ENCODE measurements at regions not wholly inside any gene's neighbourhood (a gene's known extent, or its start where the extent isn't known, plus 50 kb on each side); places are given as distances from the start of the nearest gene placed in this dataset.

GRCh38 chr18:47390410-47391024 lies 139.1 kb upstream of the SKOR2 start:
- no peak overlapping the region for H3K9ac ChIP-seq (ENCODE audit: low read length)
- no peaks in the 10 kb centered on the region for H3K79me2 ChIP-seq (ENCODE audit: low read length)
- H2AFZ ChIP-seq (ENCODE audit: low read depth, low read length): no peak overlapping the region
- no peak overlapping the region for H3K4me2 ChIP-seq (ENCODE audit: low read length)
- H4K20me1 ChIP-seq (ENCODE audit: insufficient read depth, low read length): no peaks in the 10 kb centered on the region
- TF ChIP-seq EZH2phosphoT487 (IDR thresholded peaks at IDR 0.05; ENCODE audit: low read depth) (no peak), CTCF (IDR thresholded peaks at IDR 0.05; ENCODE audit: low read depth, low read length) (no peak)
- no peak overlapping the region for H3K4me3 ChIP-seq (ENCODE audit: low read length)
- no peaks in the 10 kb centered on the region for H3K9me3 ChIP-seq (ENCODE audit: insufficient read depth, low read length)
- H3K36me3 ChIP-seq (replicated peaks; ENCODE audit: low read depth, low read length): no peaks in the 10 kb centered on the region
- peaks cover 15% of the 10 kb centered on the region; the same call in 1 of the 2 replicates for H3K27me3 ChIP-seq (ENCODE audit: low read depth, low read length)
- no peaks in the 10 kb centered on the region for H3K4me1 ChIP-seq (ENCODE audit: low read length)
- H3K27ac ChIP-seq (ENCODE audit: low read length): no peak overlapping the region

- TF ChIP-seq EZH2phosphoT487 (IDR thresholded peaks at IDR 0.05; ENCODE audit: low read depth) (no peak), CTCF (IDR thresholded peaks at IDR 0.05; ENCODE audit: low read depth, low read length) (no peak)
- Histone ChIP-seq H3K4me1 (ENCODE audit: low read length) (no peaks in the 10 kb centered on the region), H3K4me3 (ENCODE audit: low read length) (no peak overlapping the region)
These were observed 137.8 kb upstream of the SKOR2 start for GRCh38 chr18:47389210-47389609.

GRCh38 chr18:47387864-47388263 lies 136.4 kb upstream of the SKOR2 start:
- H3K27me3 ChIP-seq (ENCODE audit: low read depth, low read length): 0 out of 2 replicates have a peak, but pooled peaks cover 8% of the 10 kb centered on the region
- H3K4me2 ChIP-seq (ENCODE audit: low read length): no peak overlapping the region
- TF ChIP-seq CTCF (IDR thresholded peaks at IDR 0.05; ENCODE audit: low read depth, low read length): no peak
- TF ChIP-seq EZH2phosphoT487 (IDR thresholded peaks at IDR 0.05; ENCODE audit: low read depth): no peak
- H2AFZ ChIP-seq (ENCODE audit: low read depth, low read length): no peak overlapping the region
- H3K36me3 ChIP-seq (replicated peaks; ENCODE audit: low read depth, low read length): no peaks in the 10 kb centered on the region
- H3K79me2 ChIP-seq (ENCODE audit: low read length): no peaks in the 10 kb centered on the region
- H3K27ac ChIP-seq (ENCODE audit: low read length): no peak overlapping the region
- H3K4me1 ChIP-seq (ENCODE audit: low read length): no peaks in the 10 kb centered on the region
- H4K20me1 ChIP-seq (ENCODE audit: insufficient read depth, low read length): no peaks in the 10 kb centered on the region
- no peaks in the 10 kb centered on the region for H3K9me3 ChIP-seq (ENCODE audit: insufficient read depth, low read length)
- no peak overlapping the region for H3K4me3 ChIP-seq (ENCODE audit: low read length)
- no peak overlapping the region for H3K9ac ChIP-seq (ENCODE audit: low read length)

More at GRCh38 chr18:47389210-47389609, 137.8 kb upstream of the SKOR2 start:
- no peaks in the 10 kb centered on the region for H3K79me2 ChIP-seq (ENCODE audit: low read length)
- H2AFZ ChIP-seq (ENCODE audit: low read depth, low read length): no peak overlapping the region
- H3K9ac ChIP-seq (ENCODE audit: low read length): no peak overlapping the region
- no peak overlapping the region for H3K27ac ChIP-seq (ENCODE audit: low read length)
- no peaks in the 10 kb centered on the region for H3K9me3 ChIP-seq (ENCODE audit: insufficient read depth, low read length)
- H3K27me3 ChIP-seq (ENCODE audit: low read depth, low read length): peaks cover 15% of the 10 kb centered on the region; the same call in 1 of the 2 replicates
- H3K36me3 ChIP-seq (replicated peaks; ENCODE audit: low read depth, low read length): no peaks in the 10 kb centered on the region
- H3K4me2 ChIP-seq (ENCODE audit: low read length): no peak overlapping the region
- no peaks in the 10 kb centered on the region for H4K20me1 ChIP-seq (ENCODE audit: insufficient read depth, low read length)

DNA sequence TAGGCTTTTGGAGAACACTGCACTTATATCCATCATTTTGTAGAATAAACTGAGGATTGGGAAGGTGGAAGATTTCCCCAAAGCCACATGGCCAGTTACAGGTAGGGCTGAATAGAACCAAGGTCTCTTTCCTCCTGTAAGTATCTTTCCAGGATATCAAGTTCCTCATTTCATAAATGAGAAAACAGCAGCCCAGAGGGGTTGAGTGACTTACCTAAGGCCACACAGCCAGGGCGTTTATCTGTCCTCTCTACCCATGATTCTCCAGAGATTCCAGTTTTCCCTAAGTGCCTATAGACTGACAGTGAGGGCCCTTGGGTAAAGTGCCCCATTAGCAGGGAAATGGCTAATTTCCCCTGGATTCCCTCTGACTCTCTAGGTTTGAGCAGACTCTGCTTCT lies 132.3 kb upstream of the SKOR2 start:
- no peaks in the 10 kb centered on the region for H3K4me1 ChIP-seq (ENCODE audit: low read length)
- no peak overlapping the region for H3K4me2 ChIP-seq (ENCODE audit: low read length)
- H3K79me2 ChIP-seq (ENCODE audit: low read length): no peaks in the 10 kb centered on the region
- no peak for TF ChIP-seq EZH2phosphoT487 (IDR thresholded peaks at IDR 0.05; ENCODE audit: low read depth)
- TF ChIP-seq CTCF (IDR thresholded peaks at IDR 0.05; ENCODE audit: low read depth, low read length): no peak
- H3K27ac ChIP-seq (ENCODE audit: low read length): no peak overlapping the region
- no peaks in the 10 kb centered on the region for H4K20me1 ChIP-seq (ENCODE audit: insufficient read depth, low read length)
- H3K4me3 ChIP-seq (ENCODE audit: low read length): no peak overlapping the region
- no peaks in the 10 kb centered on the region for H3K9me3 ChIP-seq (ENCODE audit: insufficient read depth, low read length)
- no peak overlapping the region for H3K9ac ChIP-seq (ENCODE audit: low read length)
- H3K27me3 ChIP-seq (ENCODE audit: low read depth, low read length): peaks cover 5% of the 10 kb centered on the region; the same call in 1 of the 2 replicates
- H2AFZ ChIP-seq (ENCODE audit: low read depth, low read length): no peak overlapping the region
- H3K36me3 ChIP-seq (replicated peaks; ENCODE audit: low read depth, low read length): no peaks in the 10 kb centered on the region
